GM18909 (cell line): ENCODE measurements at regions not wholly inside any gene's neighbourhood (a gene's known extent, or its start where the extent isn't known, plus 50 kb on each side); places are given as distances from the start of the nearest gene placed in this dataset.

Experiments used
- ATAC-seq: cut with Tn5 transposase; IDR thresholded peaks from one replicate; pipeline ENCODE4 v1.9.1; 2021; ENCODE audit warnings: mild to moderate bottlenecking; ENCODE audit not compliant: unreplicated experiment, poor library complexity

GRCh38 chr20:57064836-57065235, 201.6 kb downstream of the BMP7 start:
- no peak for ATAC-seq

GRCh38 chr20:57065646-57066045, 200.8 kb downstream of the BMP7 start:
- no peak for ATAC-seq

DNA sequence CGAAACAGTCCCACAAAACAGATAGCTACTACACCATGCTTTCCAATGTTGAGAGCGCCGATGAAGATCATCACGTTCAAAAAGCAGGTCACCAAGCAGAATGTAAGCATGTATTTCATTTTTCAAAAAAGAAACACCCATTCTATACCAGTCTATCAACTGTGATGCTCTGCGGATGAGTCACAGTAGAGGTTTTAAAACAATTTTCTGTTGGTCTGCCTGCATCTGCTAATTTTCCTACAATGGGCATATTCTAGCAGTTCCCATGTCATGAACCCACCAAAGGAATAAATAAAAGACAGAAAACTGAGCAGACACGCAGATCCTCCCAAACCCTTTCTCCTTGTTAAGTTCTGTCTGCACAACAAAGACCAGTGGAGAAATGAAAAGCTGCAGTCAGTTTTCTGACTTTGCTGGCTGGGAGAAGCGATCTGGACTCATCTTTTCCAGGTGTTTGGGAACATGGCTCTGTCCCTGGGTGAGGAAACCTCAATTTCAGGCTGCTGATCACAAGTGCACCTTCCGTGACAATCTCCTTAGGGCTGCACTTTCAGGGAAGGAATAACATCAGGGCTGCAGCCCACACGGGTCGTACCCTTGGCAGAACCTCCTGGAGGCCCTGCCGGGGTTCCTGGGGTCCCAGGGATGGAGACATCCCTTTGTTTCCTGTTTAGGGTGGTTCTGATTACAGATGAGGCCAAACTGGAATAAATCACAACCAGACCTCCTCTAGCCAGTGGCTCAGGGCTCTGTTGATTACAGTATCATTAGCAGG, 200.1 kb downstream of the BMP7 start:
- no peak for ATAC-seq

- no peak for ATAC-seq
These were observed 197.0 kb downstream of the BMP7 start for GRCh38 chr20:57069442-57069841.

DNA sequence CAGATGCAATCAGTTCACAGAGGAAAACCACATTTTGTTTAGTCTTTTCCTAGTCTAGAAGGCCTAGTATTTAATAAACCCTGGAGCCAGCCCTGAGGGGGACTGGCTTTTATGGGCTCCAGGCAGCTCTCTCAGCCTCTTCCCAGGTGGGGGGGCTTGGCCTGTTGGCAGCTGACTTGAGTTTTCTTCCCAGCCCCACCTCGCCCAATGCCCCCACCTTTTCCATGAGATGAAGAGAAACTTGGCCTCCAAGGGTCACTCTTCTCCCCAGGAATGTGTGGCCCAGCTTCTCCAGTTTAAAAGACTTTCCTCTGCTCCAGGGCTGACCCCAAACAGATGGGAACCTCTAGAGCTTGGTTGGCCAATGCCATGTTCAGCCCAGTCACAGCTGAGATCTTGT, 196.1 kb downstream of the BMP7 start:
- ATAC-seq: no peak

DNA sequence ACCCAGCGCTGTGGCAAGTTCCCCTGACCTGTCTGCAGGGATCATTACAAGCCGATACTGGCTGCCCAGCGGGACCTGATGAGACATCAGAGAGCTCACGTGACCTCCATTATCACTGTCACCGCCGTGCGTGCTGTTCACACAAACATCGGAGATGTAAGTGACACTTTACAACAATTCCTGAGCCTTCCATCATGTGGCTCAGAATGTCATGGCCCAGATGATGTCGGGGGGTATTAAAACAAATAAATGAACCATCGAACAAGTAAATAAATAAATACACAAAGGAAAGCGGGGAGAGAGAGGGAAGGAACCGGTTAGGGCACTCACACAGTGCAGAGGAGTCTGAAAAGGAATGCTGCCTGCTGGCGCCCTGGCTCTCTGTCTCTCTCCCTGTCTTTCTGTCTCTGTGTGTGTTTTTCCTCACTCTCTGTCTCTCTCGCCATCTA, 195.1 kb downstream of the BMP7 start:
- ATAC-seq: no peak

DNA sequence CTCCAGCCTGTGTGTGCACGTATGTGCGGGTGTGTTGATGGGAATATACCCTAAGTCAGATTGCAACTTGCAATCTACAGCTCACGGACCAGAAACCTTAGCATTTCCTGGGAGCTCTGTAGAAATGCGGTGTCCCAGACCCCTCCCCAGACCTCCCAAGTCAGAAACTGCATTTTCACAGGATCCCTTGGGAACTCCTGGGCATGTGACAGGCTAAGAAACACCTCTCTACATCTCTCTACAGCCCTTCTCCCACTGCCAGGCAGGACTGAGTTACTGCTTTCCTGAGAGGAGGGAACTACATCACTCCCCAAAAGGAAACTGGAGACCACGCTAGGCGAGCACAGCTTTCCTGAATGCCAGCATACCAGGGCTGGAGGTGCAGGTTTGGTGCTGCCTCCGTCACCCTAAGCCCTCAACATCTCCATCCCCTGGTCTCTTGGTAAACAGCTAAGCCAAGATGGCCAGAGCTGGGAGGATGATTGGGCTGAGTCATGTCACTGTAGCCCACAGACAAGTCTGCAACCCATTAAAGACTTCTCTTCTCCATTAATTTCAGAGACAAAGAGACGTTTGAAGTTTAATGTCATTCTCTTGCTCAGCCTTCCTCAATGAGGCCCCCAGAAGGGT, 194.4 kb downstream of the BMP7 start:
- no peak for ATAC-seq

DNA sequence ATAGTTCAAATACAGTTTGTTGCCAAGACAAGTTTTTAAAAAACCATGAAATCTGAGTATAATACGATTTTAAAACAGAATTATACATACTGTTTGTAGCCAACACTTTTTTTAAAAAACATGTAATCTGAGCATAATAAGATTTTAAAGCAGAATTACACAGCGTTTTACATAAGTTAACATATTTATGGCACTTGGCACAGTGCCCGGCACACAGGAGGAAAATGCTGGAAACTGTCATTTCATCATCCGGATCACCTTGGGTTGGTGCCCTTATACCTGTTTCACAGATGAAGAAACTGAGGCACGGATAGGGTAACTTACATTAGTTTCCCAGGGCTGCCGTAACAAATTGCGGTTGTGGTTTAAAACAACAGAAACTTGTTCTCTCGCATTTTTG, 193.0 kb downstream of the BMP7 start:
- no peak for ATAC-seq

DNA sequence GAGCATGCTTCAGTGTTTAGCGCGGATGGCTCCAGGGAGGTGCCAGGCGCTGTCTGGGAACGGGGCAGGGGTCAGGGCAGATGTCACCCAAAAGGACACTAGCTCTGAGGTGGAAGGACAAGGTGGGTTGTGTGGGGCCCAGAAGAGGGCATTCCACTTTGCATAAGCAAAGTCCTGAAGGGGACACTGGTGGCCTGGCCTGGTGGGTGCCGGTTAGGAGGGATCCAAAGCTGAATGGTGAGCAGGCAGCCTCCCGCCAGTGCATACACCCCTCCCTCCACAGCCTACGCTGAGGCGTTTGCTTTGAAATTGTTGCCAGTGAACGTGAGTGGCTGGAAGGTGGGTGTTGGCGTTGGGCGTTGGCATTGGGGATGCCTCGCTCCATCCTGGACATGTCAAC, 192.1 kb downstream of the BMP7 start:
- ATAC-seq: no peak

- no peak for ATAC-seq
These were observed 191.3 kb downstream of the BMP7 start for GRCh38 chr20:57075181-57075580.

GRCh38 chr20:57075603-57076002, 190.8 kb downstream of the BMP7 start:
- ATAC-seq: no peak

DNA sequence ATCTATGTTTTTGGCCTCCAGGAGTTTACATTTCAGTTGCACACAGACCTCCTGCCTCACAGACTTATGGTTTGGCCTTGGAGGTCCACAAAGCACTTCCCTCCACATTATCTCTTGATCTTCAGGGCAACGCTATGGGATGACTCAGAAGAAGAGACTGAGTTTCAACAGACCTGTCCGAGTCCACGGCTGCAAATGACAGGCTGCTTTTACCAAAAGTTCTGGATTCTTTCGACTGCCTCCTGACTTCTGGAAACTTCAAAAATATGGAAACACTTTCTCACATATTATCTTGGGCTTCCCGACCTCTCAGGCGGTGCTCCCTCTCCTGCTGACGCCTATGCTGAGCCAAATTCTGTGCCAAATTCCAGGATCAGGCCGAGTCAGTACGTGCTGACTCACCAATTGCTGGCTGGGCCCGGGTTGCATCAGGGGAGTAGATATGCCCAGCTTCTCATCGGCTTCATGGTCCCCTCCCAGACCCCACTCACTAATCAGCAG, 190.2 kb downstream of the BMP7 start:
- ATAC-seq: no peak

GRCh38 chr20:57076951-57077350, 189.5 kb downstream of the BMP7 start:
- no peak for ATAC-seq

DNA sequence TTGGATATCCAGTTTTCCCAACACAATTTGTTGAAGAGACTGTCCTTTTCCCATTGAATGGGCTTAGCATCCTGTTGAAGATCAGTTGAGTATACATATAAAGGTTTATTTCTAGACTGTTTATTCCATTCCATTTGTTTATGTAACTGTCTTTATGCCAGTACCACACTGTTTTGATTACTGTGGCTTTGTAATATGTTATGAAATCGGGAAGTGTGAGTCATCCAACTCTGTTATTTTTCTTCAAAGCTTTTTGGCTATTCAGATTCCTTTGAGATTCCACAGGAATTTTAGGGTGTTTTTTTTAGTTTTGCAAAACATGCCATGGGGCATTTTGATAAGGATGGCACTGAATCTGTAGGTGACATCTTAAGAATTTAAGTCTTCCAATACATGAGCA, 188.3 kb downstream of the BMP7 start:
- no peak for ATAC-seq

- no peak for ATAC-seq
These were observed 187.1 kb downstream of the BMP7 start for GRCh38 chr20:57079031-57080005.

DNA sequence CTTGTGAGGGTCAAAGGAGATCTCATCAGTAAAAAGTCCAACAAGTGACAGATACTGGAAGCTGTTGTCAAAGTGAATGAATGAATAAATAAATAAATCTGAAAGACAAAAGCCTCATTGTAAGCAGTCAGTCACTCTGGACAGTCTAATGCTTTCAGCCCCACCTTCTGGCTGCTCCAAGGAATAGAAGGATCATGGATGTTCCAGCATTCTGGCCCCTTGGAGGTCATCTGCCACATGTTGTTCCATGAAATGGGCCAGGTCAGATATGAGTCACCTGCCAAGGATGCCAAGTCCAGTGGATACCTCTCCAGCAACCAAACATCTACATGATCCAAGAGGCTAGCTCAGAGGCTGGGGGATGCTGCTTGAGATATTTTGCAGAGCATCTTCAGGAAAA, 185.6 kb downstream of the BMP7 start:
- ATAC-seq: no peak

DNA sequence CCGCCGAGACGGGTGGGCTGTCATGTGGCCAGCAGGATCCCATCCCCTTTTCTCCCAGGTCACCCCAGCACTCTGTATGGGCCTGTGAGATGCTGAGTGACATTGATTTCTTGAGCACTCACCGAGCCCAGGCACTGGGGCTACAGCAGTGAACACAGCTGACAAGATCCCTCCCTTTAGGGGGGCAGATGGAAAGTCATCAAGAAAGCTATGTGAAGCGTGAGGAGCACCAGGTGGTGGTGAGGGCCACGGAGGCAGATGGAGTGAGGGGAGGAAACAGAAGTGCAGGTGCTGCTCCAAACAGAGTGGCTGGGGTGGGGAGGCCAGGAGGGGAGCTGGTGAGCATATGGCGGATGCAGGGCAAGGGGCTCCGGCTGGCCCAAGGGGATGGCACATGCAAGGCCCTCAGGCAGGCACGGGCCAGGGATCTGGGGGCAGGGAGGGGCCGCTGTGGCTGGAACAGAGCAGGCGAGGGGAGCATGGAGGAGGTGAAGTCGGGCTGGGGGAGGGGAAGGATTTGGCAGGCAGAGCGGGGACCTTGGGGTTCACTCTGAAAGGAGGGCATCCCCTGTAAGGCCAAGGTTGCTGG, 184.0 kb downstream of the BMP7 start:
- ATAC-seq: no peak

GRCh38 chr20:57083072-57083471, 183.4 kb downstream of the BMP7 start:
- ATAC-seq: no peak

DNA sequence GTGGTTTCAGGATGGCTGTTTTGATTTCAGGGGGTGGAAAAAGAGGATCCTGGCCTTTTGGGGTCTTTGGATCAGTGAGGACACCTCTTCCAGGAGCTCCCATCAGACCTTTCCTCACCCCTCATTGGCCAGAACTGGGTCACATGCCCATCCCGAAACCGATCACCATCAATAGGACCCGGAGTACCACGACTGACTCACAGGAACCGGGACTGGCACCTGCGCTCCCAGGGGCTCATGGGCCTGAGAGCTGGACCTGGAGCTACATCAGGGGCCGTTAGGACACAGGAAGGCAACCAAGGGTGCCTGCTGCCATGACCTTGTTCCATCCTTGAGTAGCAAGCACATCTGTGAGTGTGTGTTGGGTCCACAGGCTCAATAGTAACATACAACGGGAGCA, 180.4 kb downstream of the BMP7 start:
- ATAC-seq: no peak

- no peak for ATAC-seq
These were observed 179.3 kb downstream of the BMP7 start for GRCh38 chr20:57087102-57087501.
